DOHH2 (cell line): ENCODE measurements at regions not wholly inside any gene's neighbourhood (a gene's known extent, or its start where the extent isn't known, plus 50 kb on each side); places are given as distances from the start of the nearest gene placed in this dataset.

Experiments used
- H3F3A ChIP-seq: fragments of 200-600 bp; sonication (generic), shearing (Covaris generic); 2 replicates; pipeline ENCODE4 v1.6.0; 2016; ENCODE audit warnings: antibody characterized with exemption, mild to moderate bottlenecking; ENCODE audit not compliant: control insufficient read depth, insufficient read depth
- H3K27ac ChIP-seq: fragments of 200-600 bp; sonication (generic); 2 replicates; pipeline ENCODE4 v1.5.1; 2014; ENCODE audit warnings: low read depth, mild to moderate bottlenecking, low read length, moderate library complexity
- H3K27me3 ChIP-seq: fragments of 200-600 bp; sonication (generic); 2 replicates; pipeline ENCODE4 v1.6.1; 2014; ENCODE audit warnings: mild to moderate bottlenecking, low read length, mixed read lengths; ENCODE audit not compliant: control insufficient read depth
- H3K36me3 ChIP-seq: fragments of 200-600 bp; sonication (generic); 2 replicates; pipeline ENCODE4 v1.6.1; 2014; ENCODE audit warnings: mild to moderate bottlenecking, low read length, moderate library complexity, mixed read lengths; ENCODE audit not compliant: control insufficient read depth
- H3K4me1 ChIP-seq: fragments of 200-600 bp; sonication (generic); 2 replicates; pipeline ENCODE4 v1.6.1; 2014; ENCODE audit warnings: mild to moderate bottlenecking, low read length, mixed read lengths; ENCODE audit not compliant: control insufficient read depth
- H3K4me2 ChIP-seq: fragments of 200-600 bp; sonication (generic); 2 replicates; pipeline ENCODE4 v1.6.0; 2014; ENCODE audit warnings: mild to moderate bottlenecking, low read length, moderate library complexity
- H3K4me3 ChIP-seq: fragments of 200-600 bp; sonication (generic); 2 replicates; pipeline ENCODE4 v1.5.1; 2014; ENCODE audit warnings: mild to moderate bottlenecking, low read length, mixed read lengths
- H3K79me2 ChIP-seq: fragments of 200-600 bp; sonication (generic); 2 replicates; pipeline ENCODE4 v1.6.1; 2014; ENCODE audit warnings: mild to moderate bottlenecking, low read length, mixed read lengths; ENCODE audit not compliant: control insufficient read depth
- H3K9me2 ChIP-seq: fragments of 200-600 bp; sonication (generic); replicated peaks from 2 replicates; pipeline ENCODE4 v1.6.1; 2014; ENCODE audit warnings: mild to moderate bottlenecking, low read length, mixed read lengths; ENCODE audit not compliant: control insufficient read depth
- H3K9me3 ChIP-seq: fragments of 200-600 bp; sonication (generic); 2 replicates; pipeline ENCODE4 v1.6.1; 2014; ENCODE audit warnings: antibody characterized with exemption, low read length, mixed read lengths; ENCODE audit not compliant: control insufficient read depth, insufficient read depth
- H4K20me1 ChIP-seq: fragments of 200-600 bp; sonication (generic); 2 replicates; pipeline ENCODE4 v1.6.0; 2014; ENCODE audit warnings: low read depth, mild to moderate bottlenecking, antibody characterized with exemption, low read length, moderate library complexity; ENCODE audit not compliant: control insufficient read depth, insufficient read depth
- EZH2phosphoT487 ChIP-seq: fragments of 200-600 bp; sonication (generic); IDR thresholded peaks from 2 replicates; pipeline ENCODE4 v1.6.1; 2017; ENCODE audit warnings: borderline replicate concordance, mild to moderate bottlenecking, antibody characterized with exemption, low read length, moderate library complexity, mixed read lengths
- TF ChIP-seq, protein P1 (sequence below): fragments of 200-600 bp; sonication (generic); IDR thresholded peaks from one replicate; pipeline ENCODE4 v1.5.1; 2014; ENCODE audit warnings: antibody characterized with exemption, mild to moderate bottlenecking, low read depth, low read length; ENCODE audit not compliant: poor library complexity, severe bottlenecking

- TF ChIP-seq, protein P1, sequence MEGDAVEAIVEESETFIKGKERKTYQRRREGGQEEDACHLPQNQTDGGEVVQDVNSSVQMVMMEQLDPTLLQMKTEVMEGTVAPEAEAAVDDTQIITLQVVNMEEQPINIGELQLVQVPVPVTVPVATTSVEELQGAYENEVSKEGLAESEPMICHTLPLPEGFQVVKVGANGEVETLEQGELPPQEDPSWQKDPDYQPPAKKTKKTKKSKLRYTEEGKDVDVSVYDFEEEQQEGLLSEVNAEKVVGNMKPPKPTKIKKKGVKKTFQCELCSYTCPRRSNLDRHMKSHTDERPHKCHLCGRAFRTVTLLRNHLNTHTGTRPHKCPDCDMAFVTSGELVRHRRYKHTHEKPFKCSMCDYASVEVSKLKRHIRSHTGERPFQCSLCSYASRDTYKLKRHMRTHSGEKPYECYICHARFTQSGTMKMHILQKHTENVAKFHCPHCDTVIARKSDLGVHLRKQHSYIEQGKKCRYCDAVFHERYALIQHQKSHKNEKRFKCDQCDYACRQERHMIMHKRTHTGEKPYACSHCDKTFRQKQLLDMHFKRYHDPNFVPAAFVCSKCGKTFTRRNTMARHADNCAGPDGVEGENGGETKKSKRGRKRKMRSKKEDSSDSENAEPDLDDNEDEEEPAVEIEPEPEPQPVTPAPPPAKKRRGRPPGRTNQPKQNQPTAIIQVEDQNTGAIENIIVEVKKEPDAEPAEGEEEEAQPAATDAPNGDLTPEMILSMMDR: no peak
- no peak for TF ChIP-seq EZH2phosphoT487
- no peaks in the 10 kb centered on the region for H3K9me2 ChIP-seq
These were observed 55.9 kb upstream of the GJB6 start for GRCh38 chr13:20287976-20288375.

DNA sequence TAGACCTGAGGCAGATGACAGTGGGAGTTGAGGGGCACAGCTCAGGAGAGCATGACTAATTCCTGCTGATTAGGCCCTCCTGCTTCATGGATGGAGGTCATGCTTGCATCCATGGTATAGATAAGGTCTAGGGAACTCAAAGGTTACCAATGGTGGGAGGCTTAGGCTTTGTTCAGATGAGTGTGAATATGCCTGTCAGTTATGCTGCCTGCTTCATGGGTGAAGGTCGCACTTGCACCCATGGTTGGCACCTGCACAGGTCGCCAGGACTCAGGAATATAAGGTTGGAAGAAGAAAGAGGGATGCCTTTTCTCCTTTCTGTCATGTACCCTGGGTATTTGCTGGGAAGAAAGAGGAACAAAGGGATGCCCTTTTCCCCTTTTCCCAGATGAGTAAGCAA, 53.4 kb upstream of the GJB6 start:
- no peaks in the 10 kb centered on the region for H3K36me3 ChIP-seq
- H4K20me1 ChIP-seq: no peaks in the 10 kb centered on the region
- no peaks in the 10 kb centered on the region for H3F3A ChIP-seq
- H3K4me3 ChIP-seq: no peak overlapping the region
- H3K79me2 ChIP-seq: no peaks in the 10 kb centered on the region
- H3K4me2 ChIP-seq: no peak overlapping the region
- H3K9me3 ChIP-seq: peaks cover 30% of the 10 kb centered on the region; the same call in 1 of the 2 replicates
- no peaks in the 10 kb centered on the region for H3K9me2 ChIP-seq
- TF ChIP-seq, protein P1: no peak
- no peaks in the 10 kb centered on the region for H3K4me1 ChIP-seq
- H3K27me3 ChIP-seq: no peaks in the 10 kb centered on the region
- H3K27ac ChIP-seq: no peak overlapping the region

More at GRCh38 chr13:20287976-20288375, 55.9 kb upstream of the GJB6 start:
- no peak overlapping the region for H3K27ac ChIP-seq
- H3F3A ChIP-seq: no peaks in the 10 kb centered on the region
- H3K27me3 ChIP-seq: no peaks in the 10 kb centered on the region
- H3K79me2 ChIP-seq: no peaks in the 10 kb centered on the region
- H4K20me1 ChIP-seq: no peaks in the 10 kb centered on the region
- H3K36me3 ChIP-seq: no peaks in the 10 kb centered on the region
- H3K9me3 ChIP-seq: peaks cover 26% of the 10 kb centered on the region; the same call in 1 of the 2 replicates
- no peak overlapping the region for H3K4me2 ChIP-seq
- 0 out of 2 replicates have a peak, but pooled peaks cover 6% of the 10 kb centered on the region for H3K4me1 ChIP-seq
- no peak overlapping the region for H3K4me3 ChIP-seq
